ENCODE measurements at regions not wholly inside any gene's neighbourhood (a gene's known extent, or its start where the extent isn't known, plus 50 kb on each side); places are given as distances from the start of the nearest gene placed in this dataset.

DNA sequence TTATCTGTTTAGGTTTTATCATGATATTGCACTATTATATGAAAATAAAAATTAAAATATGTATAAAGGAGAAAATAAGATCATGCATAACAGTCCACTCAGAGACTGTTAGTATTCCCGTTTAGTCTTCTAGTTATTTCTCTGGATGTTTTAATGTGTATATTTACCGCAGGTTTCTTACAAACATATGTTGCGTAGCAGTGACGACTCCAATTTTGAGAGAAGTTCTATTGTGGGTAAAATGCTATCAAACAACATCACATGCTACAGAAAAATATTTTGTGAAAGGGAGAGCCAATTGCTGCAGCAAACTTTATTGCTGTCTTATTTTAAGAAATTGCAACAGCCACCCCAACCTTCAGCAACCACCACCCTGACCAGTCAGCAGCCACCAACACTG, 72.4 kb upstream of the NXT1 start:
- dilution Hi-C loops (cut with MboI; ENCODE audit: extremely low pct_ligation_motif_present, low sequenced_read_pairs) = no loop called here
- Histone ChIP-seq H3K79me2 (ENCODE audit: control insufficient read depth, insufficient read depth, low read length) (no peaks in the 10 kb centered on the region), H3K4me3 (replicated peaks in 1 of 3; ENCODE audit: insufficient read depth in 1 of 3, low read depth in 1 of 3, low read length in 3 of 3) (no peak overlapping the region), H3K9me3 (replicated peaks; ENCODE audit: control insufficient read depth, insufficient read depth, low read length) (no peaks in the 10 kb centered on the region), H2AFZ (ENCODE audit: low read depth, low read length) (no peak overlapping the region), H4K20me1 (replicated peaks; ENCODE audit: control insufficient read depth, extremely low read depth, insufficient read depth, low read length) (no peaks in the 10 kb centered on the region), H3K27me3 (ENCODE audit: control insufficient read depth in 2 of 2, insufficient read depth in 2 of 2, low read length in 2 of 2) (peaks cover 0 to 2% of the 10 kb centered on the region in 2 experiments), H3K36me3 (ENCODE audit: control insufficient read depth in 2 of 2, extremely low read depth in 1 of 2, insufficient read depth in 2 of 2, low read length in 2 of 2) (no peaks in the 10 kb centered on the region), H3K27ac (ENCODE audit: insufficient read depth, low read depth, low read length) (no peak overlapping the region), H3K4me2 (ENCODE audit: insufficient read depth, low read length) (no peak overlapping the region), H3K4me1 (ENCODE audit: control insufficient read depth, extremely low read depth, insufficient read depth, low read length) (peaks cover 9% of the 10 kb centered on the region), H3K9ac (replicated peaks; ENCODE audit: extremely low read depth, insufficient read depth, low read length) (no peak overlapping the region), H3K9me1 (replicated peaks; ENCODE audit: control insufficient read depth, extremely low read depth, insufficient read depth, low read length) (no peaks in the 10 kb centered on the region)
- ChIA-PET POLR2A (no interaction called here), CTCF (no interaction called here)
- FAIRE-seq (no peak), DNase-seq (ENCODE audit: low read depth, low spot score) (no peak)
- intact Hi-C loops (cut with micrococcal nuclease) = no loop called here
- BruUV-seq (replicated peaks) = no TSS peak
- no peak for TF ChIP-seq EZH2 (IDR thresholded peaks at IDR 0.05; ENCODE audit: borderline replicate concordance, low read depth, low read length, severe bottlenecking)
- TF ChIP-seq, protein P1, sequence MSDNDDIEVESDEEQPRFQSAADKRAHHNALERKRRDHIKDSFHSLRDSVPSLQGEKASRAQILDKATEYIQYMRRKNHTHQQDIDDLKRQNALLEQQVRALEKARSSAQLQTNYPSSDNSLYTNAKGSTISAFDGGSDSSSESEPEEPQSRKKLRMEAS (IDR thresholded peaks at IDR 0.05; ENCODE audit: insufficient read depth, insufficient read length) = no peak
- TF ChIP-seq MYC (IDR thresholded peaks at IDR 0.05; ENCODE audit: low read depth, low read length) = no peak
- TF ChIP-seq POLR2AphosphoS5 (IDR thresholded peaks at IDR 0.05; ENCODE audit: insufficient read depth, low read depth, low read length) = no peak
- no peak for TF ChIP-seq GATA2 (IDR thresholded peaks at IDR 0.05; ENCODE audit: insufficient read depth, insufficient read length, low read depth, low read length)
- TF ChIP-seq, protein P2, sequence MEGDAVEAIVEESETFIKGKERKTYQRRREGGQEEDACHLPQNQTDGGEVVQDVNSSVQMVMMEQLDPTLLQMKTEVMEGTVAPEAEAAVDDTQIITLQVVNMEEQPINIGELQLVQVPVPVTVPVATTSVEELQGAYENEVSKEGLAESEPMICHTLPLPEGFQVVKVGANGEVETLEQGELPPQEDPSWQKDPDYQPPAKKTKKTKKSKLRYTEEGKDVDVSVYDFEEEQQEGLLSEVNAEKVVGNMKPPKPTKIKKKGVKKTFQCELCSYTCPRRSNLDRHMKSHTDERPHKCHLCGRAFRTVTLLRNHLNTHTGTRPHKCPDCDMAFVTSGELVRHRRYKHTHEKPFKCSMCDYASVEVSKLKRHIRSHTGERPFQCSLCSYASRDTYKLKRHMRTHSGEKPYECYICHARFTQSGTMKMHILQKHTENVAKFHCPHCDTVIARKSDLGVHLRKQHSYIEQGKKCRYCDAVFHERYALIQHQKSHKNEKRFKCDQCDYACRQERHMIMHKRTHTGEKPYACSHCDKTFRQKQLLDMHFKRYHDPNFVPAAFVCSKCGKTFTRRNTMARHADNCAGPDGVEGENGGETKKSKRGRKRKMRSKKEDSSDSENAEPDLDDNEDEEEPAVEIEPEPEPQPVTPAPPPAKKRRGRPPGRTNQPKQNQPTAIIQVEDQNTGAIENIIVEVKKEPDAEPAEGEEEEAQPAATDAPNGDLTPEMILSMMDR (IDR thresholded peaks at IDR 0.05; ENCODE audit: extremely low read depth in 1 of 2, insufficient read depth in 1 of 2, low read depth in 1 of 2, low read length in 2 of 2) = no peak
- no peak for TF ChIP-seq FOS (IDR thresholded peaks at IDR 0.05; ENCODE audit: borderline replicate concordance, insufficient read depth, low read length)
- TF ChIP-seq JUN (IDR thresholded peaks at IDR 0.05; ENCODE audit: borderline replicate concordance, insufficient read depth, insufficient read length, low read depth) = no peak
- TF ChIP-seq POLR2A (IDR thresholded peaks at IDR 0.05; ENCODE audit: low read depth, low read length) = no peak

Measured in endothelial cell of umbilical vein (primary cell).